ENCODE measurements at regions not wholly inside any gene's neighbourhood (a gene's known extent, or its start where the extent isn't known, plus 50 kb on each side); places are given as distances from the start of the nearest gene placed in this dataset.

DNA sequence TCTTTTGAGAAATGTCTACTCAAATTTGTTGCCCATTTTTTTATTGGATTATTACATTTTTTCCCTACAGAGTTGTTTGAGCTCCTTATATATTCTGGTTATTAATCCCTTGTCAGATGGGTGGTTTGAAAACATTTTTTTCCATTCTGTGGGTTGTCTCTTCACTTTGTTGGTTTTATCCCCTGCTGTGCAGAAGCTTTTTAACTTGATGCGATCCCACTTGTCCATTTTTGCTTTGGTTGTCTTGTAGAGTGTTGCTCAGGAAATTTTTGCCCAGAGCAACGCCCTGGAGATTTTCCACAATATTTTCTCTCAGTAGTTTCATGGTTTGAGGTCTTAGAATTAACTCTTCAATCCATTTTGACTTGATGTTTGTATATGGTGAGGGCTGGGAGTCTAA lies 592.8 kb upstream of the GOT2 start:
- DNase-seq (no peak), ATAC-seq (ENCODE audit: low read depth in 2 of 2) (no peak)
- Mint-ChIP-seq H3K27ac (no peak overlapping the region), H3K4me1 (no peaks in the 10 kb centered on the region), H3K4me3 (no peak overlapping the region), H3K36me3 (no peaks in the 10 kb centered on the region), H3K9me3 (peaks cover 0 to 24% (median 5%) of the 10 kb centered on the region in 7 donors), H3K27me3 (no peaks in the 10 kb centered on the region)
- Histone ChIP-seq H3K27me3 (ENCODE audit: control insufficient read depth, insufficient read depth, low read length) (no peaks in the 10 kb centered on the region), H3K9me3 (ENCODE audit: control insufficient read depth in 2 of 2, low read length in 2 of 2) (peaks cover 0 to 2% of the 10 kb centered on the region in 2 experiments), H3K36me3 (ENCODE audit: control insufficient read depth, insufficient read depth, low read length) (no peaks in the 10 kb centered on the region), H3K4me3 (ENCODE audit: low read depth, low read length) (no peak overlapping the region), H3K4me1 (ENCODE audit: control insufficient read depth, insufficient read depth, low read length, poor library complexity, severe bottlenecking) (no peaks in the 10 kb centered on the region), H3K27ac (ENCODE audit: insufficient read depth, low read length, poor library complexity, severe bottlenecking) (no peak overlapping the region)

GRCh38 chr16:59324462-59324861 lies 590.3 kb upstream of the GOT2 start:
- H3K27me3 ChIP-seq (ENCODE audit: control insufficient read depth, insufficient read depth, low read length), result no peaks in the 10 kb centered on the region
- peaks cover 0 to 14% (median 5%) of the 10 kb centered on the region in 7 donors for H3K9me3 Mint-ChIP-seq
- ATAC-seq (ENCODE audit: low read depth in 2 of 2) (no peak), DNase-seq (no peak)
- H3K9me3 ChIP-seq (ENCODE audit: control insufficient read depth in 2 of 2, low read length in 2 of 2), result peaks cover 0 to 2% of the 10 kb centered on the region in 2 experiments
- no peaks in the 10 kb centered on the region for H3K27me3 Mint-ChIP-seq
- no peaks in the 10 kb centered on the region for H3K36me3 Mint-ChIP-seq
- H3K4me3 Mint-ChIP-seq, result no peak overlapping the region
- no peak overlapping the region for H3K4me3 ChIP-seq (ENCODE audit: low read depth, low read length)
- no peak overlapping the region for H3K27ac Mint-ChIP-seq
- H3K36me3 ChIP-seq (ENCODE audit: control insufficient read depth, insufficient read depth, low read length), result no peaks in the 10 kb centered on the region
- no peak overlapping the region for H3K27ac ChIP-seq (ENCODE audit: insufficient read depth, low read length, poor library complexity, severe bottlenecking)
- no peaks in the 10 kb centered on the region for H3K4me1 ChIP-seq (ENCODE audit: control insufficient read depth, insufficient read depth, low read length, poor library complexity, severe bottlenecking)
- no peaks in the 10 kb centered on the region for H3K4me1 Mint-ChIP-seq

DNA sequence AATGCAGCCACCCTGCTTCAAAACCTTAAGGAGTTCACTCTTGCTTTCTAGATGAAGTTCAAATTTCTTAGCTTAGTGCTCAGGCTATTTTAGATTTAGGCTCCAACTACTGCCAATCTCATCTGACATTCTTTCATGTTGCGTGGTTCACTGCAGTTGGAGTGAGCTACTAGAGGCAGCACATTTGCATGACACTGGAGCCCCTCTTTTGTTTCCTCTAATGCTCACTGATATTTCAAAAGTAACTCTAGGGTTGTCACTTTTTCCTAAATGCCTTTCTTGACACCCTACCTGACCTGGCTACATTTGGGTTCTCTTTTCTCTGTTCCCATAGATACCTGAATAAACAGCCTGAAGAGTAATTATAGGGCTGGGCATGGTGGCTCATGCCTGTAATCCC lies 586.5 kb upstream of the GOT2 start:
- no peaks in the 10 kb centered on the region for H3K36me3 Mint-ChIP-seq
- H3K27ac ChIP-seq (ENCODE audit: insufficient read depth, low read length, poor library complexity, severe bottlenecking), result no peak overlapping the region
- no peaks in the 10 kb centered on the region for H3K27me3 ChIP-seq (ENCODE audit: control insufficient read depth, insufficient read depth, low read length)

GRCh38 chr16:59319871-59320270 lies 585.8 kb upstream of the GOT2 start:
- H3K27me3 Mint-ChIP-seq, result no peaks in the 10 kb centered on the region
- H3K27me3 ChIP-seq (ENCODE audit: control insufficient read depth, insufficient read depth, low read length), result no peaks in the 10 kb centered on the region
- no peaks in the 10 kb centered on the region for H3K4me1 Mint-ChIP-seq
- no peak overlapping the region for H3K4me3 ChIP-seq (ENCODE audit: low read depth, low read length)
- no peak overlapping the region for H3K27ac Mint-ChIP-seq
- no peaks in the 10 kb centered on the region for H3K36me3 ChIP-seq (ENCODE audit: control insufficient read depth, insufficient read depth, low read length)
- H3K4me3 Mint-ChIP-seq, result no peak overlapping the region
- ATAC-seq (ENCODE audit: low read depth in 2 of 2) (no peak), DNase-seq (no peak)
- H3K9me3 Mint-ChIP-seq, result peaks cover 2 to 29% (median 12%) of the 10 kb centered on the region in 7 donors
- H3K9me3 ChIP-seq (ENCODE audit: control insufficient read depth in 2 of 2, low read length in 2 of 2), result no peaks in the 10 kb centered on the region
- H3K4me1 ChIP-seq (ENCODE audit: control insufficient read depth, insufficient read depth, low read length, poor library complexity, severe bottlenecking), result no peaks in the 10 kb centered on the region
- no peak overlapping the region for H3K27ac ChIP-seq (ENCODE audit: insufficient read depth, low read length, poor library complexity, severe bottlenecking)
- no peaks in the 10 kb centered on the region for H3K36me3 Mint-ChIP-seq

More for the DNA sequence above, 586.5 kb upstream of the GOT2 start:
- no peak for DNase-seq
- H3K9me3 Mint-ChIP-seq, result peaks cover 2 to 22% (median 12%) of the 10 kb centered on the region in 7 donors
- no peak for ATAC-seq (ENCODE audit: low read depth in 2 of 2)
- no peak overlapping the region for H3K4me3 Mint-ChIP-seq
- H3K36me3 ChIP-seq (ENCODE audit: control insufficient read depth, insufficient read depth, low read length), result no peaks in the 10 kb centered on the region
- no peak overlapping the region for H3K27ac Mint-ChIP-seq
- no peaks in the 10 kb centered on the region for H3K9me3 ChIP-seq (ENCODE audit: control insufficient read depth in 2 of 2, low read length in 2 of 2)
- no peaks in the 10 kb centered on the region for H3K27me3 Mint-ChIP-seq
- no peaks in the 10 kb centered on the region for H3K4me1 ChIP-seq (ENCODE audit: control insufficient read depth, insufficient read depth, low read length, poor library complexity, severe bottlenecking)
- no peak overlapping the region for H3K4me3 ChIP-seq (ENCODE audit: low read depth, low read length)
- H3K4me1 Mint-ChIP-seq, result no peaks in the 10 kb centered on the region

GRCh38 chr16:59305850-59306249 lies 571.7 kb upstream of the GOT2 start:
- ATAC-seq (ENCODE audit: low read depth in 2 of 2) (no peak), DNase-seq (no peak)
- Histone ChIP-seq H3K4me3 (ENCODE audit: low read depth, low read length) (no peak overlapping the region), H3K27ac (ENCODE audit: insufficient read depth, low read length, poor library complexity, severe bottlenecking) (no peak overlapping the region), H3K4me1 (ENCODE audit: control insufficient read depth, insufficient read depth, low read length, poor library complexity, severe bottlenecking) (no peaks in the 10 kb centered on the region), H3K9me3 (ENCODE audit: control insufficient read depth in 2 of 2, low read length in 2 of 2) (no peaks in the 10 kb centered on the region), H3K27me3 (ENCODE audit: control insufficient read depth, insufficient read depth, low read length) (no peaks in the 10 kb centered on the region), H3K36me3 (ENCODE audit: control insufficient read depth, insufficient read depth, low read length) (no peaks in the 10 kb centered on the region)
- no peaks in the 10 kb centered on the region for H3K36me3 Mint-ChIP-seq
- H3K27ac Mint-ChIP-seq, result no peak overlapping the region
- peaks cover 1 to 17% (median 5%) of the 10 kb centered on the region in 7 donors for H3K9me3 Mint-ChIP-seq
- no peaks in the 10 kb centered on the region for H3K4me1 Mint-ChIP-seq
- H3K4me3 Mint-ChIP-seq, result no peak overlapping the region
- H3K27me3 Mint-ChIP-seq, result no peaks in the 10 kb centered on the region

DNA sequence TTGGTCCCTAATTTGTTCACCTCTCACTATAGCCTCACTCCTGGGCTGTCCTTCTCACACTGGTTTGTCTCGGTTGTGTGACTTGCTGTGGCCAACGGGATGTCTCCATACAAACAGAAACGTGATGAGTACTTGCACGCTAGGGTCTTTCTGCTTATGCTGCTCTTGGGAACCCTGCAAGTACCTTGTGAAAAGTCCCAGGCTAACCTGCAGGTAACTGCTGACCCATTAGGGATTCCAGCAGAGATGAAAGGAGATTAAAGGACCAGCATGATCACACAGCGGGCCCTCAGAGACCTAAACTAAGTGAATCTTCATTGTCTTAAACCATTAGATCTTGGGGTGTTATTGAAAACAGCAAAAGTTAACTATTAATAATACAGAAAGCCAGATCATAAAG lies 562.8 kb upstream of the GOT2 start:
- no peaks in the 10 kb centered on the region for H3K27me3 ChIP-seq (ENCODE audit: control insufficient read depth, insufficient read depth, low read length)
- H3K4me1 Mint-ChIP-seq, result no peaks in the 10 kb centered on the region
- H3K27ac ChIP-seq (ENCODE audit: insufficient read depth, low read length, poor library complexity, severe bottlenecking), result no peak overlapping the region
- peaks cover 2 to 15% (median 4%) of the 10 kb centered on the region in 7 donors for H3K9me3 Mint-ChIP-seq
- H3K9me3 ChIP-seq (ENCODE audit: control insufficient read depth in 2 of 2, low read length in 2 of 2), result no peaks in the 10 kb centered on the region
- H3K36me3 ChIP-seq (ENCODE audit: control insufficient read depth, insufficient read depth, low read length), result no peaks in the 10 kb centered on the region
- DNase-seq (no peak), ATAC-seq (ENCODE audit: low read depth in 2 of 2) (no peak)
- no peak overlapping the region for H3K4me3 Mint-ChIP-seq
- no peaks in the 10 kb centered on the region for H3K27me3 Mint-ChIP-seq
- no peak overlapping the region for H3K27ac Mint-ChIP-seq
- no peaks in the 10 kb centered on the region for H3K36me3 Mint-ChIP-seq
- H3K4me3 ChIP-seq (ENCODE audit: low read depth, low read length), result no peak overlapping the region
- no peaks in the 10 kb centered on the region for H3K4me1 ChIP-seq (ENCODE audit: control insufficient read depth, insufficient read depth, low read length, poor library complexity, severe bottlenecking)

DNA sequence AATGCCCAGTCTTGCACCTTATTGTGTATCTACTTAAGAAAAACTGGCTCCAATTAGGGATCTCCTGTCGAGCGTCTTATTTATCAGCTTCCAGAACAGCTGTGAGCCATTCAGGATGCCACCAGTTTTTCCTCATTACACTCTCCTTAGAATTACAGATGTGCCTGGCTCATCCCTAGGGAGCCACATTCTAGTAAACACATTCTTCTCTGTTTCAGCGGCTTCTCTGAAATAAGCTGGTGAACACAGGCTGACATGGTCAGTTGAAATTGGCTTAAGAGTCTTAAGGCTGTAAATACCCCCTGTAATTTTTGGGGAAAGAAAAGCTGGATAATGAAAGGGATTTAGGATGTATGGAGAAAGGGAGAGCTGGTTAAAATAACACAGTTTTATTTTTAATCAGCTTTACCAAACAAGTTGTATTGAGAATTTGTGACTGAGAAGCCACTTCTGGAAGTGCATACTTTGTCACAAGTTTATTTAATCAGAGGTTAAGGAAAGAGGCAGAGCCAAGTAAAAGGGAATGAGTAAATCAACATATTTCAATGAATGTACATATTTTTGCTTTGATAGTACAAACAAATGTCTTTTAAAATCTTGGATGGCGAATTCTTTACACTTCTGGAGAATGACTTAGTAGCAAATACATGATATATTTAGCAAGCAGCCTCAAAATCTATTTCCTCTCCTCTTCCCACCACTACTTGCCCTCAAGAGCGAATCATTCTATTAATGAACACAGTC lies 562.0 kb upstream of the GOT2 start:
- no peaks in the 10 kb centered on the region for H3K27me3 ChIP-seq (ENCODE audit: control insufficient read depth, insufficient read depth, low read length)
- no peak overlapping the region for H3K27ac ChIP-seq (ENCODE audit: insufficient read depth, low read length, poor library complexity, severe bottlenecking)
- no peak overlapping the region for H3K27ac Mint-ChIP-seq
- H3K4me1 Mint-ChIP-seq, result no peaks in the 10 kb centered on the region
- H3K4me3 Mint-ChIP-seq, result no peak overlapping the region
- no peaks in the 10 kb centered on the region for H3K36me3 ChIP-seq (ENCODE audit: control insufficient read depth, insufficient read depth, low read length)
- peaks cover 3 to 12% (median 5%) of the 10 kb centered on the region in 7 donors for H3K9me3 Mint-ChIP-seq
- H3K36me3 Mint-ChIP-seq, result no peaks in the 10 kb centered on the region
- DNase-seq, result no peak
- no peaks in the 10 kb centered on the region for H3K9me3 ChIP-seq (ENCODE audit: control insufficient read depth in 2 of 2, low read length in 2 of 2)
- no peaks in the 10 kb centered on the region for H3K27me3 Mint-ChIP-seq
- H3K4me1 ChIP-seq (ENCODE audit: control insufficient read depth, insufficient read depth, low read length, poor library complexity, severe bottlenecking), result no peaks in the 10 kb centered on the region
- H3K4me3 ChIP-seq (ENCODE audit: low read depth, low read length), result no peak overlapping the region
- ATAC-seq (ENCODE audit: low read depth in 2 of 2), result no peak

DNA sequence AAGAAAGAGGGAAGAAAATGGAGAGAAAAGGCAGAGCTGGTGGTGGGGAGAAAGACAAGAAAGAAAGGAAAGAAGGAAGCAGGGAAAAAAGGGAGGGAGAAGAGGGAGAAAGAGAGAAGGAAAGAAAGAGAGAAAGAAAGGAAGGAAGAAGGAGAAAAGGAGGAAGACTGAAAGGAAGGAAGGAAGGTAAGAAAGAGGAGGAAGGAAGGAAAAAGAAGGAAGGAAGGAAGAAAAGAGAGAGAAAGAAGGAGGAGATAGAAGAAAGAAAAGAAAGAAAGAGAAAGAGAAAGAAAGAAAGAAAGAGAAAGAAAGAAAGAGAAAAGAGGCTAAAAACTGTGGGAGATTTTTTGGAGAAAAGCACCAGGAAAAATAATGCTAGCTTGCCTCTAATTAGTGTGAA lies 561.4 kb upstream of the GOT2 start:
- ATAC-seq (ENCODE audit: low read depth in 2 of 2), result no peak
- no peaks in the 10 kb centered on the region for H3K27me3 ChIP-seq (ENCODE audit: control insufficient read depth, insufficient read depth, low read length)

More for the DNA sequence above, 561.4 kb upstream of the GOT2 start:
- Histone ChIP-seq H3K4me3 (ENCODE audit: low read depth, low read length) (no peak overlapping the region), H3K9me3 (ENCODE audit: control insufficient read depth in 2 of 2, low read length in 2 of 2) (no peaks in the 10 kb centered on the region), H3K27ac (ENCODE audit: insufficient read depth, low read length, poor library complexity, severe bottlenecking) (no peak overlapping the region), H3K4me1 (ENCODE audit: control insufficient read depth, insufficient read depth, low read length, poor library complexity, severe bottlenecking) (no peaks in the 10 kb centered on the region), H3K36me3 (ENCODE audit: control insufficient read depth, insufficient read depth, low read length) (no peaks in the 10 kb centered on the region)
- Mint-ChIP-seq H3K4me3 (peak overlapping the region in 1 of 4 donors; percentile 18), H3K4me1 (no peaks in the 10 kb centered on the region), H3K9me3 (peaks cover 3 to 9% (median 4%) of the 10 kb centered on the region in 7 donors), H3K27ac (no peak overlapping the region), H3K36me3 (no peaks in the 10 kb centered on the region), H3K27me3 (no peaks in the 10 kb centered on the region)
- DNase-seq, result no peak

Data from CD4-positive, CD25-positive, alpha-beta regulatory T cell (primary cell).